HL-60 (cell line): ENCODE measurements at regions not wholly inside any gene's neighbourhood (a gene's known extent, or its start where the extent isn't known, plus 50 kb on each side); places are given as distances from the start of the nearest gene placed in this dataset.
A peak's percentile ranks its signal among the peaks of the same experiment; 100 is the strongest.

Experiments used
- DNase-seq, 2 experiments: peaks; one replicate each; pipeline ENCODE4 v3.0.0-alpha.2; 2010 to 2020; ENCODE audit warnings: low read depth in 1 of 2, low spot score in 1 of 2
- H3K27ac ChIP-seq: fragments of 250-450 bp; sonication (Bioruptor Pico); replicated peaks from 2 replicates; pipeline ENCODE4 v1.5.1; 2020; ENCODE audit warnings: mild to moderate bottlenecking, moderate library complexity
- H3K27me3 ChIP-seq: fragments of 250-450 bp; sonication (Bioruptor Pico); 2 replicates; pipeline ENCODE4 v1.5.1; 2021; ENCODE audit warnings: mild to moderate bottlenecking, moderate library complexity; ENCODE audit not compliant: insufficient read depth, poor library complexity, severe bottlenecking
- H3K4me3 ChIP-seq: replicated peaks from 2 replicates; pipeline ENCODE4 v1.5.1; 2011; ENCODE audit warnings: mild to moderate bottlenecking, control low read depth, low read length; ENCODE audit not compliant: insufficient read depth
- CTCF ChIP-seq: IDR thresholded peaks from one replicate; pipeline ENCODE4 v1.5.1; 2011; ENCODE audit warnings: low read length, control low read depth, inconsistent platforms; ENCODE audit not compliant: insufficient read depth
- GABPA ChIP-seq: IDR thresholded peaks from 2 replicates; pipeline ENCODE4 v1.6.1; 2012; ENCODE audit warnings: low read depth
- POLR2AphosphoS5 ChIP-seq: IDR thresholded peaks from 2 replicates; pipeline ENCODE4 v1.6.1; 2012; ENCODE audit warnings: low read depth
- REST ChIP-seq: IDR thresholded peaks from 2 replicates; pipeline ENCODE4 v1.6.1; 2012; ENCODE audit warnings: low read depth; ENCODE audit not compliant: insufficient replicate concordance
- SPI1 ChIP-seq: IDR thresholded peaks from 2 replicates; pipeline ENCODE4 v1.6.1; 2012; ENCODE audit warnings: low read depth, mild to moderate bottlenecking, borderline replicate concordance

- H3K27me3 ChIP-seq: no peaks in the 10 kb centered on the region
- no peak overlapping the region for H3K4me3 ChIP-seq
- DNase-seq: no peak
- no peak for TF ChIP-seq POLR2AphosphoS5
- TF ChIP-seq CTCF: no peak
- no peak for TF ChIP-seq GABPA
- TF ChIP-seq SPI1: no peak
- no peak for TF ChIP-seq REST
- no peak overlapping the region for H3K27ac ChIP-seq
These were observed 135.5 kb upstream of the LIPC start for GRCh38 chr15:58296276-58296675.

- no peak for DNase-seq
- H3K4me3 ChIP-seq: no peak overlapping the region
- H3K27me3 ChIP-seq: no peaks in the 10 kb centered on the region
- TF ChIP-seq REST (no peak), POLR2AphosphoS5 (no peak), CTCF (no peak), SPI1 (no peak), GABPA (no peak)
- H3K27ac ChIP-seq: no peak overlapping the region
These were observed 134.2 kb upstream of the LIPC start for GRCh38 chr15:58297639-58298038.

DNA sequence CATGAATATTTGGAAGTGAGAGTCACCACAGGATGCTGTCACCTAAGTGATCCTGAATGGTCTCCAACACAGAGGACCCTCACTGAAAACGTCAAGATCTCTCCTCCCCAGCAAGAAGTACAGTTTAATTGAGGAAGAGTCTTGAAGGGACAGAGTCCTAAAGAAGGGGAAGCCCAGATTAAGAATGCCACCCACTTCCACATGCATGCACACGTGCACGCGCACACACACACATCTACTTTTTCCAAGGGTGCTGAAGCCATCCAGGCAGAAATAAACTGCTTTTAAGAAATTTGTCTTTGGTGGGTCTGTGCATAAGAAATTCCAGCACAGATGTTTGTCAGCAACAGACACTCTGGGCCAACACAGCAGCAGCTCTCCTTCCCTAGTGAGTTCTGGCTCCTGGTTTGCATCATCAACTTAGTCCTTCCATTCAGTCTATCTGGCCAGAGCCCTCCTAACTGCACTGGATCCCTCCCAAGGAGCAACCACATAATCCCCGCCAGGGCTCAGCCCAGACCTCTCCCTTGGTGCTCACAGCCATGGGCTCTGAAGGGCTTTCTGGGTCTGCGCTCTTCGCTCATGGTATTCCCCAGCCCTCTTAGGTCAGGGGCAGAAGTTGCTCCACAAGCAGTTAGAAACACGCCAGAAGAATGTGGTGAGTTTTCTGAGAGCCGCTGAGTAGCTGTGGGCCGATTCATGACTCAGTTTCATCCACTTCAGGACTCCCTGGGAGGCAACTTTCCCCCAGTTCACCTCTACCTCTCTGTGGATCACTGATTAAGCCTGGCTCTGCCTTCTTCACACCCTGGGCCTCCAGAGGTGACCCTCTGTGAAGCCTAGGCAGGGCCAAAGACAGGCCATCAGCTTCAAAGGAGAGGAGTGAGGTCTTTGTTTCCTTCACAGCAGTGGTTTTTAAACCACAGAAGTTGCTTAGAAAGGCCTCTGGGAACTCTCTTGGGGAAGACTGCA is 132.6 kb upstream of the LIPC start:
- H3K27ac ChIP-seq: no peak overlapping the region
- H3K27me3 ChIP-seq: no peaks in the 10 kb centered on the region
- H3K4me3 ChIP-seq: no peak overlapping the region
- peak in 1 of 2 experiments; percentile 32 for DNase-seq
- TF ChIP-seq REST (no peak), SPI1 (peak; percentile 83; the same call in 1 of the 2 replicates), CTCF (no peak), POLR2AphosphoS5 (no peak), GABPA (no peak)
